AG04449 (cell line): ENCODE measurements at regions not wholly inside any gene's neighbourhood (a gene's known extent, or its start where the extent isn't known, plus 50 kb on each side); places are given as distances from the start of the nearest gene placed in this dataset.

Experiments
- CTCF ChIA-PET: fragments of 350-600 bp; formaldehyde crosslinking; extraction: SDS; loops from one replicate; lab custom pipeline; 2021; ENCODE audit warnings: antibody characterized with exemption; lab: Yijun Ruan, JAX
- POLR2A ChIA-PET: fragments of 400-600, 350-600 bp; formaldehyde crosslinking; extraction: SDS; loops from one replicate; lab custom pipeline; 2020; ENCODE audit warnings: antibody characterized with exemption, inconsistent platforms; lab: Yijun Ruan, JAX
- DNase-seq: peaks from one replicate; pipeline ENCODE4 v3.0.0-alpha.2; 2010; ENCODE audit warnings: low read depth, low spot score
- H3K4me3 ChIP-seq: 2 replicates; pipeline ENCODE4 v1.5.1; 2011; ENCODE audit warnings: low read depth, mild to moderate bottlenecking, control low read depth, low read length
- CTCF ChIP-seq: IDR thresholded peaks from one replicate; pipeline ENCODE4 v1.5.1; 2011; ENCODE audit warnings: mild to moderate bottlenecking, moderate library complexity, low read length, control low read depth, inconsistent platforms; ENCODE audit not compliant: insufficient read depth; ENCODE audit errors: missing control alignments

- peak; percentile 71 for DNase-seq
- CTCF ChIA-PET, result interaction anchor here (0.9 to 1.6 kb wide), 3 partner anchors 11 to 245 kb away, joined by 3 to 4 read pairs (median 3); no protein-coding TSS in a partner anchor
- H3K4me3 ChIP-seq, result peak overlapping the region; percentile 31
- POLR2A ChIA-PET, result interaction anchor here (0.9 to 2.0 kb wide), 3 partner anchors 55 to 93 kb away, joined by 3 to 7 read pairs (median 5); no protein-coding TSS in a partner anchor
- TF ChIP-seq CTCF, result no peak
These were observed 323.8 kb downstream of the PSAT1 start for GRCh38 chr9:78620764-78621163.

- no peak overlapping the region for H3K4me3 ChIP-seq
- ChIA-PET POLR2A (interaction anchor here (2.0 kb wide), 1 partner anchor 92 kb away, joined by 7 read pairs; no protein-coding TSS in a partner anchor), CTCF (no interaction called here)
- no peak for TF ChIP-seq CTCF
- no peak for DNase-seq
These were observed 325.2 kb downstream of the PSAT1 start for GRCh38 chr9:78622126-78622525.

- POLR2A ChIA-PET, result interaction anchor here (0.6 kb wide), 1 partner anchor 984 kb away, joined by 3 read pairs; no protein-coding TSS in a partner anchor
- TF ChIP-seq CTCF, result no peak
- no peak overlapping the region for H3K4me3 ChIP-seq
- DNase-seq, result no peak
- CTCF ChIA-PET, result interaction anchor here (4.8 kb wide), 1 partner anchor 10 kb away, joined by 19 read pairs; no protein-coding TSS in a partner anchor
These were observed 330.0 kb downstream of the PSAT1 start for GRCh38 chr9:78626971-78627370.

GRCh38 chr9:78630966-78631365, 334.0 kb downstream of the PSAT1 start:
- POLR2A ChIA-PET, result no interaction called here
- CTCF ChIA-PET, result interaction anchor here (0.8 to 1.4 kb wide), 3 partner anchors 10 to 499 kb away, joined by 3 to 4 read pairs (median 3); no protein-coding TSS in a partner anchor
- no peak overlapping the region for H3K4me3 ChIP-seq
- TF ChIP-seq CTCF, result no peak
- DNase-seq, result no peak

GRCh38 chr9:78640728-78641127, 343.8 kb downstream of the PSAT1 start:
- H3K4me3 ChIP-seq, result no peak overlapping the region
- ChIA-PET POLR2A (no interaction called here), CTCF (interaction anchor here (0.8 to 1.4 kb wide), 2 partner anchors 15 to 16 kb away, joined by 3 read pairs; no protein-coding TSS in a partner anchor)
- DNase-seq, result no peak
- no peak for TF ChIP-seq CTCF

GRCh38 chr9:78644359-78644758, 347.4 kb downstream of the PSAT1 start:
- H3K4me3 ChIP-seq, result no peak overlapping the region
- ChIA-PET POLR2A (interaction anchor here (0.6 kb wide), 1 partner anchor 53 kb away, joined by 3 read pairs; no protein-coding TSS in a partner anchor), CTCF (interaction anchor here (0.5 kb wide), 1 partner anchor 437 kb away, joined by 4 read pairs; no protein-coding TSS in a partner anchor)
- TF ChIP-seq CTCF, result no peak
- DNase-seq, result no peak
